C1 segment of cervical spinal cord (tissue), 14 donors: ENCODE measurements at regions not wholly inside any gene's neighbourhood (a gene's known extent, or its start where the extent isn't known, plus 50 kb on each side); places are given as distances from the start of the nearest gene placed in this dataset.
"Not testable (repeated sequence)": the region's sequence is repeated elsewhere in the genome, so short reads cannot be mapped to it uniquely, and the experiment has no call there.

ENCODE experiments used
- DNase-seq, 14 donors: peaks; one replicate each; lab custom pipeline; 2025; lab: John Stamatoyannopoulos, UW

DNA sequence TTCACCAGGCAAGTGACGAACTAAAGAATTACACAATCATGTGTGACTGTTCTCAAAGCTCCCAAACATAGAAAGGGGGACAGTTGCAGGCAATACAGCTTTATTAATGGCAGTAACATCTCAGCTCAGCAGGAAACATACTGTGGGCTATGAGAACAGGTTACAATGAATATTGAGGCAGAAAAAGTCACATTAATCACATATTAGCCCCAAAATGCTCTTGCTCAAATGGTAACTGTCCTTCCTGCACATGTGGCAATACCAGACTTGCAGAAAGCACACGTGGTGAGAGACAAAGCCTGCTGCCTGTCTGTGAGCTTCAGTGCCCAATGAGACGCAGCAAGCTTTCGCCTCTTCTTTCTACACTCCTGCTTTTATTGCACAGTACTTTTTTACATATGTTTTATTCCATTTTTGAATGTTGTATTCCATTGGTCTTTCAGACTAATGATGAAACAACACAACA, 104.9 kb upstream of the ACBD5 start:
- DNase-seq = no peak

- DNase-seq = no peak
Observed at GRCh38 chr10:27344568-27345454, 104.2 kb upstream of the ACBD5 start.

- no peak for DNase-seq
Observed at GRCh38 chr10:27341001-27341400, 100.4 kb upstream of the ACBD5 start.

DNA sequence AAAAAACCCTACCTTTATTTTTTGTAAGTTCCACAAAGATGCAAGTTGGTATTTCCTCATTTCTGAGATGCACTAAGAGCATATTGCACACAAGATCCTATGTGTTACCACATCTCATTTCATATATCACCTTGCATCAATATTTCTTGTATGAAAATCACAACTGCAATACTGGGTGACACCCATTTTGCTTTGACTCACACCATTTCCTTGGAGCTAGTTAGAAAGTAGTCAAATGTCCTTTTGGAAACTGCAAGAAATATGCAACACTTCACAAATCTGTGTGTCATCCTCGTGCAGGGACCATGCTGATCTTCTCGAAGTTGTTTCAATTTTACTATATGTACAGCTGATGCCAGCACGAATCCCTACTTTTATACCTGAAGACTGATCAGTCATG, 94.6 kb upstream of the ACBD5 start:
- not testable (repeated sequence) for DNase-seq

- DNase-seq = no peak
Observed at GRCh38 chr10:27330074-27330473, 89.5 kb upstream of the ACBD5 start.

DNA sequence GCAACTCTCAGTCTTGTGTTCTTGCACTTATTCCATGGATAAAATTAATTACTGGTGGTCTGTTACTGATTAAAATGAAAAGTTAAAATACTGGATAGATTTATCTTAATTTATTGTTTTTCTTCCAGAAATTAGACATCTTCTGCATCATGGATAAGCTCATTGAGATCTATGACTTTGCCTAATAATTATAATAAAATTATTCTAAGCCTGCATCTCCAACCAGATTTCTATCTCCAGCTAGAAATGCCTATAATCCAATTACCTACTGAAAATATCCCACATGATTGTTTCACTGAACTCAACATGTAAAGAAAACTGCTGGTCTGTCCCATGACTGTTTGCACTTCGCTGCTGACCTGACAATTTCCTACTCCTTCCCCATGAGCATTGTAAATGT, 88.3 kb upstream of the ACBD5 start:
- no peak for DNase-seq

DNA sequence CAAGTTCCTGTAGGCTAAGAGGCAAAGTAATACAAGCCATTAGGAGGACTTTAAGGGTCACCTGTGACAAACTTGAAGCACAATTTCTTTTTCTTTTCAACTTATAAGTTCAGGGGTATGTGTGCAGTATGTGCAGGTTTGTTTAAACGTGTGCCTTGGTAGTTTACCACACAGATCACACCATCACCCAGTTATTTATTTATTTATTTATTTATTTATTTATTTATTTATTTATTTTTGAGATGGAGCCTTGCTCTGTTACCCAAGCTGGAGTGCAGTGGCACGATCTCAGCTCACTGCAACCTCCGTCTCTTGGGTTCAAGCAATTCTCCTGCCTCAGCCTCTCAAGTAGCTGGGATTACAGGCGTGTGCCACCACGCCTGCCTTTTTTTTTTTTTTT, 86.2 kb upstream of the ACBD5 start:
- DNase-seq = not testable (repeated sequence)

DNA sequence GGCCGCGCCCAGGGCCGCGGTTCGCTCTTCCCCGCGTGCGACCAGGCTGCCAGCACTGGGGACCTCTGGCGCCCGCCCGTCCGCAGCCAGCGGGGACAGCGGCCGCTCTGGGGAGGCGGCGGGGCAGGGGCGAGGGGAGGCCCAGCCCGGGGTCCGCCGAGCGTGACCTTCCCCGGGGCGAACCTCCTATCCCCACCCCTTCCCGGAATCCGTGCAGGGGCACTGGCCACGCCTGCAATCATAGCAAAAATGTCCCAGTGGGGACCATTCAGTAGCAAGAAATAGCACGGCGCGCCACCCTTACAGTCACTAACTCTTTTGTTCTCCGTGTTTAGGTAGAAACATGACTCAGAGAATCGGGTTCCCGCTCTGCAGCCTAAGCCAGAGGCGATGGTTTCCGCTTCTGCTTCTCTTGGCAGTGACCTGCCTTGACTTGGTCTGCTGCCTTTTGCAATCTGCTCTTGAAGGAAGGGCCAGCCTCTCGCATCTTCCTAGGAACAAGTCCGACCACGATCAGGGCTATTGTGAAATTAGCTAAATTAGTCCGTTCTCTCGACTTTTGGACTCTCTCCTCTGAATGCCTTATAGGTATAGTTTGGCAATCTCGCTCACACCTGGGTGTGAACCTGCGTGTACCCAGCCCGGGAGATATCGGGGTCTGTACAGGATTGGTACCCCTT, 79.3 kb upstream of the ACBD5 start:
- DNase-seq = peak in 9 of 14 donors; percentile 2 to 50 (median 6)

DNA sequence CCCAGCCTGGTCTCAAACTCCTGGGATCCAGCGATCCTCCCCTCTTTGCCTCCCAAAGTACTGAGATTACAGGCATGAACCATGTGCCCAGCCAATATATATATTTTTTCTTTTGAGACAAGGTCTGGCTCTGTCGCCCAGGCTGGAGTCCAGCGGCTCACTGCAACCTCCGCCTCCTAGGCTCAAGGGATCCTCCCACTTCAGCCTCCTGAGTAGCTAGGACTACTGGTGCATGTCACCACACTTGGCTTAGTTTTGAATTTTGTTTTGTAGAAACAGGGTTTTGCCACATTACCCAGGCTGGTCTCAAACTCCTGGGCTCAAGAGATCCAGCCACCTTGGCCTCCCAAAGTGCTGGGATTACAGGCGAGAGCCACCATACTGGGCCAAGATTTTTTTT, 78.5 kb upstream of the ACBD5 start:
- not testable (repeated sequence) for DNase-seq

DNA sequence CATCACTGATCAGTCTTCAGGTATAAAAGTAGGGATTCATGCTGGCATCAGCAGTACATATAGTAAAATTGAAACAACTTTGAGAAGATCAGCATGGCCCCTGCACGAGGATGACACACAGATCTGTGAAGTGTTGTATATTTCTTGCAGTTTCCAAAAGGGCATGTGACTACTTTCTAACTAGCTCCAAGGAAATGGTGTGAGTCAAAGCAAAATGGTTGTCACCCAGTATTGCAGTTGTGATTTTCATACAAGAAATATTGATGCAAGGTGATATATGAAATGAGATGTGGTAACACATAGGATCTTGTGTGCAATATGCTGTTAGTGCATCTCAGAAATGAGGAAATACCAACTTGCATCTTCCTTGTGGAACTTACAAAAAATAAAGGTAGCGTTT, 74.5 kb upstream of the ACBD5 start:
- not testable (repeated sequence) for DNase-seq

- DNase-seq = not testable (repeated sequence)
Observed at GRCh38 chr10:27313586-27313985, 73.0 kb upstream of the ACBD5 start.

DNA sequence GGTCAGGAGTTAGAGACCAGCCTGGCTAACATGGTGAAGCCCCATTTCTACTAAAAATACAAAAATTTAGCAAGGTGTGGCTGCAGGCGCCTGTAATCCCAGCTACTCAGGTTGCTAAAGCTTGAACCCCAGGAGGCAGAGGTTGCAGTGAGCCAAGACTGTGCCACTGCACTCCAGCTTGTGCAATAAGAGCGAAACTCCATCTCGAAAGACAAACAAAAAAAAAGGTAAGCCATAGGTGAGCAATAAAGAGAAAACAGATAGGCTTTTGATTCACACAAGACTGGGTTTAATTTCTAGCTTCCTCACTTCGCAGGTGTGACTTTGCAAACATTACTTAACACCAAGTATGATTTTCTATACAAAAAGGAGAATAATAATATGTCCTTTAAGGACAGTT, 72.3 kb upstream of the ACBD5 start:
- no peak for DNase-seq

- DNase-seq = not testable (repeated sequence)
Observed at GRCh38 chr10:27311809-27312208, 71.2 kb upstream of the ACBD5 start.

DNA sequence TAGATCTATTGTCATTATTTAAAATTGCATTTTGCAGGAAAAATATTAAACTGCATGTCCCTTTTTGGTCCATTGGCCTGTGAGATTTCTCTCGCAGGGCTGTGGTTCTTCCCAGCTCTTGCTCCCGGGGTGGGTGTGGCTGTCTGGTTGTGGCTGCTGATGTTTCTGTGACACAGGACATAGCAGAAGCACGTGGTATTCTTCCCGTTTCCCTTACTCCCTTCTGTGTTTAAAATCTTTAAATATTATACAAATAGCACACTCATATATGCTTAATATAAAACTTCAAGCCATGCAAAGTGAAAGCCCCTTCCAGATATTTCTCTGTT, 57.9 kb upstream of the ACBD5 start:
- DNase-seq = not testable (repeated sequence)

DNA sequence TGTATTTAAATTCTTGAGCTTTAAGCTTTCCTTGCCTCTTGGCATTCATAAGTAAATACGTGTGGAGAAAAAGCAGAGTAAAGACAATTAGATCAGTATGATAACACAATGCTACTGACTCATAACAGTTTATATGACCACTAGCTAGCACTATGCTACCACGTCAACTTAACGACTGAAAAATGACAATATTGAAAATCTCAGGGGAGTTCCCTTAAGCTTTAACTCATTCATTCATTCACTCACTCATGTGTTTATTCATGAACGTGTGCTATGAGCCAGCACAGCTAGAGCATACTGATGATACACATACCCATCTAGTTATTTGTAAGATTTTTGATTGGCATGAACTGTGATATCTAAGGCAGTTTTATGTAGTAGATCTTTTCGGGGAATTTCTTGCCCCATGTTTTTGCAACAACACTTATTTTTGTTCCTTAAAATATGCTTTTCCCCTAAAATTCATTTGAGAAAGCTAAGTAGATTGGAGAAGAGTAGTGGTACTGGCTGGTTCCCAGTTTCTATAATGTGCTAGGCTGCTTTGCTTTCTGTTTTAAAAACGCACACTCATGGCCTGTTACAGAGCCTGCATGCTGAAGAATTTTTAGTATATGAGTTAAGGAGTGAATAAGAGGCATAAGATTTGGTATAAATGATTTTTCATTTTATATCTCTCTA, 57.4 kb upstream of the ACBD5 start:
- DNase-seq = no peak

DNA sequence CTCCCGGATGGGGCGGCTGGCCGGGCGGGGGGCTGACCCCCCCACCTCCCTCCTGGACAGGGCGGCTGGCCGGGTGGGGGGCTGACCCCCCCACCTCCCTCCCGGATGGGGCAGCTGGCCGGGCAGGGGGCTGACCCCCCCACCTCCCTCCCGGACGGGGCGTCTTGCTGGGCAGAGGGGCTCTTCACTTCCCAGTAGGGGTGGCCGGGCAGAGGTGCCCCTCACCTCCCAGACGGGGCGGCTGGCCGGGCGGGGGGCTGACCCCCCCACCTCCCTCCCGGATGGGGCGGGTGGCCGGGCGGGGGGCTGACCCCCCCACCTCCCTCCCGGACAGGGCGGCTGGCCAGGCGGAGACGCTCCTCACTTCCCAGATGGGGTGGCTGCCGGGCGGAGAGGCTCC, 55.7 kb upstream of the ACBD5 start:
- DNase-seq = not testable (repeated sequence)

- DNase-seq = not testable (repeated sequence)
Observed at GRCh38 chr10:27291253-27291895, 50.8 kb upstream of the ACBD5 start.
